OCI-LY7 (cell line): ENCODE measurements at regions not wholly inside any gene's neighbourhood (a gene's known extent, or its start where the extent isn't known, plus 50 kb on each side); places are given as distances from the start of the nearest gene placed in this dataset.

Experiments
- BruUV-seq: library from RNA; stranded (reverse); fragments of 400-500 nt; replicated peaks from 2 replicates; lab custom pipeline; 2021; lab: Mats Ljungman, UMichigan
- CTCF ChIA-PET: fragments of 300-600 bp; sonication (Branson Sonifier 250); formaldehyde crosslinking; loops from one replicate; lab custom pipeline; 2022; ENCODE audit warnings: antibody characterized with exemption; ENCODE audit not compliant: unreplicated experiment; lab: Charles Lee
- POLR2A ChIA-PET: fragments of 300-600 bp; sonication (Branson Sonifier 250); formaldehyde crosslinking; loops from one replicate; lab custom pipeline; 2022; ENCODE audit warnings: antibody characterized with exemption; lab: Charles Lee
- DNase-seq: peaks from one replicate; pipeline ENCODE4 v3.0.0-alpha.2; 2015; ENCODE audit warnings: low spot score
- H2AFZ ChIP-seq: fragments of 200-600 bp; sonication (generic), shearing (Covaris generic); 2 replicates; pipeline ENCODE4 v1.6.1; 2014; ENCODE audit warnings: mild to moderate bottlenecking, antibody characterized with exemption, low read length, moderate library complexity
- H3K27ac ChIP-seq: fragments of 200-600 bp; sonication (generic); 2 replicates; pipeline ENCODE4 v1.5.1; 2014; ENCODE audit warnings: mixed run types, low read depth, mild to moderate bottlenecking, moderate library complexity, low read length, inconsistent platforms; ENCODE audit not compliant: poor library complexity, severe bottlenecking
- H3K36me3 ChIP-seq: fragments of 200-600 bp; sonication (generic); 2 replicates; pipeline ENCODE4 v1.6.1; 2014; ENCODE audit warnings: mild to moderate bottlenecking, antibody characterized with exemption, low read length, moderate library complexity, mixed read lengths; ENCODE audit not compliant: insufficient read depth
- H3K4me1 ChIP-seq: fragments of 200-600 bp; sonication (generic); 2 replicates; pipeline ENCODE4 v1.5.1; 2014; ENCODE audit warnings: mild to moderate bottlenecking, low read length; ENCODE audit not compliant: insufficient read depth, poor library complexity, severe bottlenecking
- H3K4me2 ChIP-seq: fragments of 200-600 bp; sonication (generic); 2 replicates; pipeline ENCODE4 v1.6.1; 2014; ENCODE audit warnings: mild to moderate bottlenecking, low read length
- H3K4me3 ChIP-seq: fragments of 200-600 bp; sonication (generic); 2 replicates; pipeline ENCODE4 v1.5.1; 2014; ENCODE audit warnings: mild to moderate bottlenecking, low read depth, low read length; ENCODE audit not compliant: poor library complexity, severe bottlenecking
- H3K79me2 ChIP-seq: fragments of 200-600 bp; sonication (generic); 2 replicates; pipeline ENCODE4 v1.6.1; 2016; ENCODE audit warnings: low read depth, mild to moderate bottlenecking, low read length, moderate library complexity, mixed read lengths; ENCODE audit not compliant: insufficient read depth
- H3K9me2 ChIP-seq: fragments of 200-600 bp; sonication (generic); 2 replicates; pipeline ENCODE4 v1.6.1; 2016; ENCODE audit warnings: mild to moderate bottlenecking, low read length, mixed read lengths; ENCODE audit not compliant: insufficient read depth
- H3K9me3 ChIP-seq: fragments of 200-600 bp; sonication (generic); 2 replicates; pipeline ENCODE4 v1.6.1; 2014; ENCODE audit warnings: mild to moderate bottlenecking, mixed run types, low read length, mixed read lengths
- H4K20me1 ChIP-seq: fragments of 200-600 bp; sonication (generic); 2 replicates; pipeline ENCODE4 v1.6.1; 2014; ENCODE audit warnings: mild to moderate bottlenecking, antibody characterized with exemption, low read length, moderate library complexity, mixed read lengths; ENCODE audit not compliant: insufficient read depth
- EZH2phosphoT487 ChIP-seq: fragments of 200-600 bp; sonication (generic); IDR thresholded peaks from 2 replicates; pipeline ENCODE4 v1.6.1; 2018; ENCODE audit warnings: low read depth, borderline replicate concordance, mild to moderate bottlenecking, mixed run types, antibody characterized with exemption, low read length, moderate library complexity, mixed read lengths
- intact Hi-C: fragments of 100-400 bp; cut with micrococcal nuclease; formaldehyde crosslinking; loops from one replicate; pipeline ENCODE4 v1.10.0; 2022; ENCODE audit not compliant: unreplicated experiment
- TF ChIP-seq, protein P1 (sequence below): fragments of 200-600 bp; sonication (generic); conservative IDR thresholded peaks from 2 replicates; pipeline ENCODE4 v1.5.1; 2014; ENCODE audit warnings: mild to moderate bottlenecking, antibody characterized with exemption, low read length, moderate library complexity, mixed read lengths

DNA sequence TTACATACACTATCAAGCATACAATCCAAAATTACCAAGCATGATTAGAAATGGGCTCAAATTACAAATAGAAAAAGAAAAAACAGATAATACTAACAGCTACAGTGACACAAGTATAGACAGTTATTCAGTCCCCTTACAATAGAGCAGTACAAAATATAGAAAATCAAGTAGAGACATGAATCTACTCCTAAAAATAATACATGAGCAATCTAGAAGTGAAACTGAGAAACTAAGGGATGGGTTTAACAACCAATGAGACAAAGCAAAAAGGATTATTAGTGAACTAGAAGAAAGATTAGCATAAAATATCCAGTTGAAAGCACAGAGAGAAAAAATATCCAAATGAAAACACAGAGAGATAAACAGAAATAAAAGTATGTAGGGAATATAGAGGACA, 426.7 kb downstream of the TBC1D4 start:
- no TSS peak for BruUV-seq
- Histone ChIP-seq H3K4me1 (no peaks in the 10 kb centered on the region), H3K9me3 (no peaks in the 10 kb centered on the region), H2AFZ (no peak overlapping the region), H3K4me3 (no peak overlapping the region), H3K36me3 (no peaks in the 10 kb centered on the region), H3K4me2 (no peak overlapping the region), H3K27ac (no peak overlapping the region), H4K20me1 (no peaks in the 10 kb centered on the region), H3K79me2 (no peaks in the 10 kb centered on the region), H3K9me2 (no peaks in the 10 kb centered on the region)
- POLR2A ChIA-PET = no interaction called here
- TF ChIP-seq, protein P1, sequence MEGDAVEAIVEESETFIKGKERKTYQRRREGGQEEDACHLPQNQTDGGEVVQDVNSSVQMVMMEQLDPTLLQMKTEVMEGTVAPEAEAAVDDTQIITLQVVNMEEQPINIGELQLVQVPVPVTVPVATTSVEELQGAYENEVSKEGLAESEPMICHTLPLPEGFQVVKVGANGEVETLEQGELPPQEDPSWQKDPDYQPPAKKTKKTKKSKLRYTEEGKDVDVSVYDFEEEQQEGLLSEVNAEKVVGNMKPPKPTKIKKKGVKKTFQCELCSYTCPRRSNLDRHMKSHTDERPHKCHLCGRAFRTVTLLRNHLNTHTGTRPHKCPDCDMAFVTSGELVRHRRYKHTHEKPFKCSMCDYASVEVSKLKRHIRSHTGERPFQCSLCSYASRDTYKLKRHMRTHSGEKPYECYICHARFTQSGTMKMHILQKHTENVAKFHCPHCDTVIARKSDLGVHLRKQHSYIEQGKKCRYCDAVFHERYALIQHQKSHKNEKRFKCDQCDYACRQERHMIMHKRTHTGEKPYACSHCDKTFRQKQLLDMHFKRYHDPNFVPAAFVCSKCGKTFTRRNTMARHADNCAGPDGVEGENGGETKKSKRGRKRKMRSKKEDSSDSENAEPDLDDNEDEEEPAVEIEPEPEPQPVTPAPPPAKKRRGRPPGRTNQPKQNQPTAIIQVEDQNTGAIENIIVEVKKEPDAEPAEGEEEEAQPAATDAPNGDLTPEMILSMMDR = no peak
- TF ChIP-seq EZH2phosphoT487 = no peak
- no peak for DNase-seq
- CTCF ChIA-PET = no interaction called here
- intact Hi-C loops = no loop called here

DNA sequence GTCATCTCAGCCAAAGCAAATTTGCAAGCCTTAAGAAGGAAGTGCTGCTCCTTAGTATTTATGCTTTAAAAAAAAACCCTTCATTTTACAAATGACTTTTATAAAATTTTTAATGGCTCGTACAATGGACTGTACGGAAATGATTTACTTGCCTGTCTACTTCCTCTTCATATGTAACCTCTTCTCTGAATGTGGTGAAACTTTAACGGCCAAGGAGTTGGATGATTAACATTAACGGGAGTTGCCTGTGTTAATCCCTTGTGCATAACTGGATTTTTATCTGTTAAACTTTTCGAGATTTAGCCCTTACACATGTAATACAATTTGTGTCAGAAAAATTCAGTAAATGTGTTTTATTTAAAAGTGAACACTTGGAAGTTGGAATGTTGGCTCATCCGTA, 429.4 kb downstream of the TBC1D4 start:
- POLR2A ChIA-PET = no interaction called here
- Histone ChIP-seq H3K4me1 (no peaks in the 10 kb centered on the region), H3K27ac (no peak overlapping the region), H3K4me3 (no peak overlapping the region), H4K20me1 (no peaks in the 10 kb centered on the region), H2AFZ (no peak overlapping the region), H3K9me3 (no peaks in the 10 kb centered on the region), H3K4me2 (no peak overlapping the region), H3K9me2 (no peaks in the 10 kb centered on the region), H3K36me3 (no peaks in the 10 kb centered on the region), H3K79me2 (no peaks in the 10 kb centered on the region)
- intact Hi-C loops = no loop called here
- TF ChIP-seq EZH2phosphoT487 = no peak
- TF ChIP-seq, protein P1 = no peak
- no peak for DNase-seq
- CTCF ChIA-PET = no interaction called here
- BruUV-seq = no TSS peak

DNA sequence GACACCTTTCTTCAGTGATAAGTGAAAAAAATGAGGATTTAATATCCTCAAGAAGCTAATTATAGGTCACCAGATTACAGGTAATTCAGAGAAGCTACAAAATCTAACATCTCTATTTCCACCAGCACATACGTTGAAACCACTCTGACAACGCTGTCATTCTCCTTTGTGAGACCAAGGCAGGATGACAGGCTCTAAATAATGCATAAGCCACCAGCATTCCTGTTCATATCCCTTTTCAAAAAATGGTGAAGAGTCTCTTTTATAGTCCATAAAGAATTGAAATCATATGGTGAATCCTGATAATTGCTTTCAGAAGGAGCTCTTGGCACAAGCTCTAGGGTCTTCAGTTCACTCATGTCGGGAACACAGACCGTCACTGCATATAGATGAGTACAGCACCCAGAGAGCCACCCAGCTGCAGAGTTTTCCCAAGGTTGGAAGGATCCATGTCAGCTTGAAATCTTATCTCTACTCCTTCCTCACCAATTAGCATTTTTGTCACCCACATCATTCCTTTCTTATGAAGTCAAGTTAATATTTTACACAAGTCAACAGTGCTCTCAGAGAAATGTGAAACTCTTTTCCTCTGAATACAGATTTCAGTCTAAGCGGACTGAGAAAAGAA, 431.4 kb downstream of the TBC1D4 start:
- no peak overlapping the region for H3K27ac ChIP-seq
- intact Hi-C loops = no loop called here
- CTCF ChIA-PET = no interaction called here
- no peaks in the 10 kb centered on the region for H3K4me1 ChIP-seq
- no peaks in the 10 kb centered on the region for H4K20me1 ChIP-seq
- no peaks in the 10 kb centered on the region for H3K9me3 ChIP-seq
- no peak overlapping the region for H2AFZ ChIP-seq
- no peaks in the 10 kb centered on the region for H3K9me2 ChIP-seq
- no peak overlapping the region for H3K4me3 ChIP-seq
- no peaks in the 10 kb centered on the region for H3K36me3 ChIP-seq
- POLR2A ChIA-PET = no interaction called here
- DNase-seq = no peak
- TF ChIP-seq, protein P1 = no peak
- no peak for TF ChIP-seq EZH2phosphoT487
- BruUV-seq = no TSS peak
- H3K79me2 ChIP-seq = no peaks in the 10 kb centered on the region
- H3K4me2 ChIP-seq = no peak overlapping the region
